PC-9 (cell line): ENCODE measurements at regions not wholly inside any gene's neighbourhood (a gene's known extent, or its start where the extent isn't known, plus 50 kb on each side); places are given as distances from the start of the nearest gene placed in this dataset.

Experiments used
- BruUV-seq: library from RNA; stranded (reverse); fragments of 400-500 nt; replicated peaks from 2 replicates; lab custom pipeline; 2021; lab: Mats Ljungman, UMichigan
- CTCF ChIA-PET: fragments of 300-600 bp; sonication (Branson Sonifier 250); formaldehyde crosslinking; loops from one replicate; lab custom pipeline; 2022; ENCODE audit warnings: antibody characterized with exemption; lab: Charles Lee
- POLR2A ChIA-PET: fragments of 300-600 bp; sonication (Branson Sonifier 250); formaldehyde crosslinking; loops from one replicate; lab custom pipeline; 2022; ENCODE audit warnings: antibody characterized with exemption; ENCODE audit not compliant: unreplicated experiment; lab: Charles Lee
- DNase-seq, 2 experiments: peaks; one replicate each; pipeline versions ENCODE4 v3.0.0 to v3.0.0-alpha.2; 2015 to 2022; ENCODE audit warnings: mixed read lengths in 1 of 2
- H2AFZ ChIP-seq: fragments of 200-600 bp; sonication (generic); 2 replicates; pipeline ENCODE4 v1.8.1; 2017; ENCODE audit warnings: antibody characterized with exemption
- H3F3A ChIP-seq: fragments of 200-600 bp; sonication (generic); 2 replicates; pipeline ENCODE4 v1.8.1; 2017; ENCODE audit warnings: antibody characterized with exemption, mild to moderate bottlenecking, low read depth; ENCODE audit not compliant: insufficient read depth
- H3K27ac ChIP-seq: fragments of 200-600 bp; sonication (generic); 2 replicates; pipeline ENCODE4 v1.6.1; 2016; ENCODE audit warnings: mixed run types
- H3K27me3 ChIP-seq: fragments of 200-600 bp; sonication (generic); 2 replicates; pipeline ENCODE4 v1.6.1; 2016; ENCODE audit warnings: low read depth, mixed run types; ENCODE audit not compliant: insufficient read depth
- H3K36me3 ChIP-seq: fragments of 200-600 bp; sonication (generic); 2 replicates; pipeline ENCODE4 v1.6.1; 2016; ENCODE audit warnings: low read depth, mixed run types
- H3K4me1 ChIP-seq: fragments of 200-600 bp; sonication (generic); replicated peaks from 2 replicates; pipeline ENCODE4 v1.6.1; 2016; ENCODE audit warnings: mixed run types; ENCODE audit not compliant: insufficient read depth
- H3K4me2 ChIP-seq: fragments of 200-600 bp; sonication (generic); 2 replicates; pipeline ENCODE4 v1.6.1; 2017; ENCODE audit warnings: mixed run types
- H3K4me3 ChIP-seq: fragments of 200-600 bp; sonication (generic); 2 replicates; pipeline ENCODE4 v1.6.1; 2016; ENCODE audit warnings: mixed run types
- H3K79me2 ChIP-seq: fragments of 200-600 bp; sonication (generic); 2 replicates; pipeline ENCODE4 v1.6.1; 2017; ENCODE audit warnings: low read depth, mixed run types
- H3K9me2 ChIP-seq: fragments of 200-600 bp; sonication (generic); 2 replicates; pipeline ENCODE4 v1.8.1; 2017; ENCODE audit warnings: mild to moderate bottlenecking; ENCODE audit not compliant: insufficient read depth
- H3K9me3 ChIP-seq: fragments of 200-600 bp; sonication (generic); 2 replicates; pipeline ENCODE4 v1.8.1; 2016; ENCODE audit warnings: low read depth; ENCODE audit not compliant: insufficient read depth
- H4K20me1 ChIP-seq: fragments of 200-600 bp; sonication (generic); 2 replicates; pipeline ENCODE4 v1.8.1; 2017; ENCODE audit not compliant: insufficient read depth
- CTCF ChIP-seq: fragments of 200-600 bp; sonication (generic); conservative IDR thresholded peaks from 2 replicates; pipeline ENCODE4 v1.6.1; 2017; ENCODE audit warnings: mixed run types, antibody characterized with exemption, mild to moderate bottlenecking, moderate library complexity
- EZH2 ChIP-seq: fragments of 200-600 bp; sonication (generic); IDR thresholded peaks from 2 replicates; pipeline ENCODE4 v1.8.0; 2017; ENCODE audit warnings: antibody characterized with exemption, low read depth
- intact Hi-C: fragments of 100-400 bp; cut with micrococcal nuclease; formaldehyde crosslinking; loops from one replicate; pipeline ENCODE4 v1.10.0; 2022; ENCODE audit not compliant: unreplicated experiment

GRCh38 chr2:8597094-8597493 is 84.8 kb upstream of the ID2 start:
- intact Hi-C loops = no loop called here
- POLR2A ChIA-PET = no interaction called here
- H3K36me3 ChIP-seq = no peaks in the 10 kb centered on the region
- BruUV-seq = no TSS peak
- H3K9me2 ChIP-seq = no peaks in the 10 kb centered on the region
- no peaks in the 10 kb centered on the region for H3K9me3 ChIP-seq
- H4K20me1 ChIP-seq = no peaks in the 10 kb centered on the region
- TF ChIP-seq CTCF (no peak), EZH2 (no peak)
- H3K27ac ChIP-seq = no peak overlapping the region
- DNase-seq = no peak
- H2AFZ ChIP-seq = no peak overlapping the region
- no peaks in the 10 kb centered on the region for H3K79me2 ChIP-seq
- H3F3A ChIP-seq = no peaks in the 10 kb centered on the region
- CTCF ChIA-PET = no interaction called here
- no peak overlapping the region for H3K4me3 ChIP-seq
- H3K4me2 ChIP-seq = no peak overlapping the region
- H3K4me1 ChIP-seq = no peaks in the 10 kb centered on the region
- H3K27me3 ChIP-seq = peaks cover 53% of the 10 kb centered on the region

GRCh38 chr2:8597559-8598225 is 84.2 kb upstream of the ID2 start:
- TF ChIP-seq EZH2 (no peak), CTCF (no peak)
- no peak overlapping the region for H3K4me3 ChIP-seq
- H3K79me2 ChIP-seq = no peaks in the 10 kb centered on the region
- intact Hi-C loops = no loop called here
- H3K9me3 ChIP-seq = no peaks in the 10 kb centered on the region
- ChIA-PET CTCF (no interaction called here), POLR2A (no interaction called here)
- no peaks in the 10 kb centered on the region for H3K9me2 ChIP-seq
- H2AFZ ChIP-seq = no peak overlapping the region
- no TSS peak for BruUV-seq
- H3K36me3 ChIP-seq = no peaks in the 10 kb centered on the region
- no peaks in the 10 kb centered on the region for H4K20me1 ChIP-seq
- no peak overlapping the region for H3K27ac ChIP-seq
- H3K4me1 ChIP-seq = no peaks in the 10 kb centered on the region
- peaks cover 47% of the 10 kb centered on the region for H3K27me3 ChIP-seq
- no peak for DNase-seq
- no peak overlapping the region for H3K4me2 ChIP-seq
- H3F3A ChIP-seq = no peaks in the 10 kb centered on the region

- no peak overlapping the region for H3K4me3 ChIP-seq
Measured at GRCh38 chr2:8598295-8599165, 83.3 kb upstream of the ID2 start.

More at GRCh38 chr2:8598295-8599165, 83.3 kb upstream of the ID2 start:
- H3K9me2 ChIP-seq = no peaks in the 10 kb centered on the region
- POLR2A ChIA-PET = no interaction called here
- H3K79me2 ChIP-seq = no peaks in the 10 kb centered on the region
- CTCF ChIA-PET = no interaction called here
- H3K27me3 ChIP-seq = peaks cover 46% of the 10 kb centered on the region
- H4K20me1 ChIP-seq = no peaks in the 10 kb centered on the region
- H3K4me2 ChIP-seq = no peak overlapping the region
- no peaks in the 10 kb centered on the region for H3K4me1 ChIP-seq
- H3F3A ChIP-seq = no peaks in the 10 kb centered on the region
- DNase-seq = no peak
- H3K9me3 ChIP-seq = no peaks in the 10 kb centered on the region
- no peak overlapping the region for H3K27ac ChIP-seq
- no peak overlapping the region for H2AFZ ChIP-seq
- TF ChIP-seq CTCF = no peak
- no peaks in the 10 kb centered on the region for H3K36me3 ChIP-seq
- intact Hi-C loops = no loop called here
- BruUV-seq = no TSS peak
